Spinal cord (tissue), 9 donors: ENCODE measurements at regions not wholly inside any gene's neighbourhood (a gene's known extent, or its start where the extent isn't known, plus 50 kb on each side); places are given as distances from the start of the nearest gene placed in this dataset.

Experiments
- DNase-seq, 6 donors: peaks; one replicate each; pipeline versions ENCODE4 v3.0.0 to v3.0.0-alpha.2; 2013 to 2015; ENCODE audit warnings: low spot score in 6 of 6, low read depth in 4 of 6
- H3K27ac ChIP-seq: one replicate; pipeline ENCODE4 v1.5.1; 2013; ENCODE audit warnings: low read depth, low read length, control low read depth
- H3K27me3 ChIP-seq: one replicate; pipeline ENCODE4 v1.6.1; 2013; ENCODE audit warnings: low read length; ENCODE audit not compliant: control insufficient read depth, insufficient read depth
- H3K36me3 ChIP-seq: one replicate; pipeline ENCODE4 v1.6.1; 2013; ENCODE audit warnings: low read length; ENCODE audit not compliant: control insufficient read depth, insufficient read depth
- H3K4me1 ChIP-seq: one replicate; pipeline ENCODE4 v1.6.1; 2013; ENCODE audit warnings: low read length; ENCODE audit not compliant: control insufficient read depth, insufficient read depth
- H3K4me3 ChIP-seq: one replicate; pipeline ENCODE4 v1.5.1; 2013; ENCODE audit warnings: low read depth, low read length, control low read depth
- H3K9me3 ChIP-seq: one replicate; pipeline ENCODE4 v1.6.1; 2013; ENCODE audit warnings: low read length; ENCODE audit not compliant: control insufficient read depth, insufficient read depth
- WGBS: methylation state at CpG from one replicate; pipeline ENCODE4 v1.1.5; 2013; ENCODE audit warnings: missing lambda C conversion rate; ENCODE audit not compliant: insufficient coverage; 5-methylcytosine and 5-hydroxymethylcytosine counted together
- donor health status: healthy.

GRCh38 chr4:137688651-137689050 lies 156.4 kb upstream of the PCDH18 start:
- no peak overlapping the region for H3K27ac ChIP-seq
- no peaks in the 10 kb centered on the region for H3K4me1 ChIP-seq
- H3K9me3 ChIP-seq, result no peaks in the 10 kb centered on the region
- no peaks in the 10 kb centered on the region for H3K36me3 ChIP-seq
- WGBS, result no CpG with 5 or more reads among the region's 1 CpG
- H3K4me3 ChIP-seq, result no peak overlapping the region
- DNase-seq, result no peak
- no peaks in the 10 kb centered on the region for H3K27me3 ChIP-seq

- H3K4me3 ChIP-seq, result no peak overlapping the region
- H3K36me3 ChIP-seq, result no peaks in the 10 kb centered on the region
- no peaks in the 10 kb centered on the region for H3K27me3 ChIP-seq
- no peaks in the 10 kb centered on the region for H3K9me3 ChIP-seq
- 6% methylated on average over 2 of the region's 3 CpGs for WGBS
- DNase-seq, result peak in 2 of 6 donors; percentile 35 to 36
- H3K4me1 ChIP-seq, result no peaks in the 10 kb centered on the region
- no peak overlapping the region for H3K27ac ChIP-seq
Observed at GRCh38 chr4:137685357-137685756, 153.1 kb upstream of the PCDH18 start.

GRCh38 chr4:137681081-137681480 lies 148.8 kb upstream of the PCDH18 start:
- Histone ChIP-seq H3K9me3 (no peaks in the 10 kb centered on the region), H3K36me3 (no peaks in the 10 kb centered on the region), H3K27ac (no peak overlapping the region), H3K4me1 (no peaks in the 10 kb centered on the region), H3K4me3 (no peak overlapping the region), H3K27me3 (no peaks in the 10 kb centered on the region)
- no CpG with 5 or more reads among the region's 1 CpG for WGBS
- DNase-seq, result peak in 1 of 6 donors; percentile 20

GRCh38 chr4:137678796-137679195 lies 146.5 kb upstream of the PCDH18 start:
- Histone ChIP-seq H3K4me1 (no peaks in the 10 kb centered on the region), H3K36me3 (no peaks in the 10 kb centered on the region), H3K4me3 (no peak overlapping the region), H3K27me3 (no peaks in the 10 kb centered on the region), H3K27ac (no peak overlapping the region), H3K9me3 (no peaks in the 10 kb centered on the region)
- WGBS, result no CpG with 5 or more reads among the region's 1 CpG
- no peak for DNase-seq

GRCh38 chr4:137677863-137678262 lies 145.6 kb upstream of the PCDH18 start:
- Histone ChIP-seq H3K4me3 (no peak overlapping the region), H3K4me1 (no peaks in the 10 kb centered on the region), H3K9me3 (no peaks in the 10 kb centered on the region), H3K27me3 (no peaks in the 10 kb centered on the region), H3K27ac (no peak overlapping the region), H3K36me3 (no peaks in the 10 kb centered on the region)
- DNase-seq, result no peak

- H3K9me3 ChIP-seq, result no peaks in the 10 kb centered on the region
- H3K4me3 ChIP-seq, result no peak overlapping the region
- H3K4me1 ChIP-seq, result no peaks in the 10 kb centered on the region
- H3K27ac ChIP-seq, result no peak overlapping the region
- WGBS, result no CpG with 5 or more reads among the region's 1 CpG
- no peak for DNase-seq
- no peaks in the 10 kb centered on the region for H3K27me3 ChIP-seq
- H3K36me3 ChIP-seq, result no peaks in the 10 kb centered on the region
Observed at GRCh38 chr4:137676357-137676998, 144.2 kb upstream of the PCDH18 start.

- no peaks in the 10 kb centered on the region for H3K9me3 ChIP-seq
- no peaks in the 10 kb centered on the region for H3K36me3 ChIP-seq
- no peak overlapping the region for H3K27ac ChIP-seq
- no peak overlapping the region for H3K4me3 ChIP-seq
- no CpG with 5 or more reads among the region's 2 CpGs for WGBS
- no peak for DNase-seq
- H3K4me1 ChIP-seq, result no peaks in the 10 kb centered on the region
- no peaks in the 10 kb centered on the region for H3K27me3 ChIP-seq
Observed at GRCh38 chr4:137674066-137674465, 141.8 kb upstream of the PCDH18 start.

GRCh38 chr4:137668885-137669545 lies 136.7 kb upstream of the PCDH18 start:
- Histone ChIP-seq H3K4me1 (no peaks in the 10 kb centered on the region), H3K36me3 (no peaks in the 10 kb centered on the region), H3K4me3 (no peak overlapping the region), H3K27me3 (no peaks in the 10 kb centered on the region), H3K9me3 (no peaks in the 10 kb centered on the region), H3K27ac (no peak overlapping the region)
- DNase-seq, result no peak

- H3K4me1 ChIP-seq, result no peaks in the 10 kb centered on the region
- no peak overlapping the region for H3K27ac ChIP-seq
- WGBS, result 100% methylated on average over 1 of the region's 2 CpGs
- no peak for DNase-seq
- no peak overlapping the region for H3K4me3 ChIP-seq
- no peaks in the 10 kb centered on the region for H3K9me3 ChIP-seq
- H3K27me3 ChIP-seq, result no peaks in the 10 kb centered on the region
- H3K36me3 ChIP-seq, result no peaks in the 10 kb centered on the region
Observed at GRCh38 chr4:137664416-137664815, 132.1 kb upstream of the PCDH18 start.

GRCh38 chr4:137664046-137664387 lies 131.7 kb upstream of the PCDH18 start:
- no peaks in the 10 kb centered on the region for H3K27me3 ChIP-seq
- no peak overlapping the region for H3K4me3 ChIP-seq
- peak overlapping the region; percentile 59 for H3K27ac ChIP-seq
- H3K36me3 ChIP-seq, result no peaks in the 10 kb centered on the region
- 43% methylated on average over 1 of the region's 1 CpG for WGBS
- no peaks in the 10 kb centered on the region for H3K4me1 ChIP-seq
- no peaks in the 10 kb centered on the region for H3K9me3 ChIP-seq
- DNase-seq, result peak in 1 of 6 donors; percentile 65
